ENCODE measurements at regions not wholly inside any gene's neighbourhood (a gene's known extent, or its start where the extent isn't known, plus 50 kb on each side); places are given as distances from the start of the nearest gene placed in this dataset.
"Not testable (repeated sequence)": the region's sequence is repeated elsewhere in the genome, so short reads cannot be mapped to it uniquely, and the experiment has no call there.

GRCh38 chr2:208811885-208812284 is 405.3 kb downstream of the PTH2R start:
- TF ChIP-seq POLR2AphosphoS5 (IDR thresholded peaks at IDR 0.05; ENCODE audit: borderline replicate concordance, low read depth, low read length); EZH2 (IDR thresholded peaks at IDR 0.05): not testable (repeated sequence)
